ENCODE measurements at regions not wholly inside any gene's neighbourhood (a gene's known extent, or its start where the extent isn't known, plus 50 kb on each side); places are given as distances from the start of the nearest gene placed in this dataset.

DNA sequence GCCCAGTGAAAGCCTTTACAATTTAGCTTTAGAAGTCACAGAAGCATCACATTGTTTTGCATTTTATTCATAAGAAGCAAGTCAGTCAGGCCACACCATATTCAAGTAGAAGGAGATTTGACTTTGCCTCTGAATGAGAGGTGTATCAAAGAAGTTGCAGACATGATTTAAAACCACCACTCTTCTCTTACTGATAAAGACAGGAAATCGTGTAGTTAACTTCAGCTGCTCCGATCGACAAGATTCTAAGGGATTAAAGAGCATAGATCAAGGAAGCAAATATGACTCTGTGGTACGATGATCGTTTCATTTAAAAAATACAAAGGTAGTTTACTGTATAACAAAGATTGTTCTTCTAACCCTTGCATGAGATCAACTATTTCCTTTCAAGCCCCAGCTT is 328.0 kb upstream of the PPP1R2C start:
- no peak for TF ChIP-seq CTCF (IDR thresholded peaks at IDR 0.05)
- no peaks in the 10 kb centered on the region for H3K4me1 ChIP-seq
- intact Hi-C loops (cut with DNase I), result no loop called here
- H3K36me3 ChIP-seq (ENCODE audit: insufficient read depth in 1 of 2, low read depth in 1 of 2), result no peaks in the 10 kb centered on the region
- no peak for DNase-seq
- peaks cover 0 to 19% (median 0%) of the 10 kb centered on the region in 3 donors for H3K27me3 ChIP-seq (ENCODE audit: insufficient read depth in 3 of 3, low read length in 2 of 3)
- no peak for ATAC-seq
- no peak overlapping the region for H3K27ac ChIP-seq
- 76 to 87% (median 85%) methylated on average over 5 of the region's 5 CpGs for WGBS, 3 donors
- H3K4me3 ChIP-seq, result no peak overlapping the region
- no peaks in the 10 kb centered on the region for H3K9me3 ChIP-seq

- DNase-seq, result no peak
- Histone ChIP-seq H3K36me3 (ENCODE audit: insufficient read depth in 1 of 2, low read depth in 1 of 2) (no peaks in the 10 kb centered on the region), H3K9me3 (no peaks in the 10 kb centered on the region), H3K4me1 (no peaks in the 10 kb centered on the region), H3K27ac (no peak overlapping the region), H3K27me3 (ENCODE audit: insufficient read depth in 3 of 3, low read length in 2 of 3) (peaks cover 0 to 23% (median 0%) of the 10 kb centered on the region in 3 donors), H3K4me3 (no peak overlapping the region)
- intact Hi-C loops (cut with DNase I), result no loop called here
- ATAC-seq, result no peak
- WGBS, 3 donors, result 26 to 54% (median 45%) methylated on average over 2 of the region's 2 CpGs
- TF ChIP-seq CTCF (IDR thresholded peaks at IDR 0.05), result no peak
These were observed 330.9 kb upstream of the PPP1R2C start for GRCh38 chrX:43108828-43109227.

- Histone ChIP-seq H3K4me1 (no peaks in the 10 kb centered on the region), H3K4me3 (no peak overlapping the region), H3K9me3 (no peaks in the 10 kb centered on the region), H3K27ac (no peak overlapping the region), H3K27me3 (ENCODE audit: insufficient read depth in 3 of 3, low read length in 2 of 3) (peaks cover 0 to 5% (median 0%) of the 10 kb centered on the region in 3 donors), H3K36me3 (ENCODE audit: insufficient read depth in 1 of 2, low read depth in 1 of 2) (no peaks in the 10 kb centered on the region)
- TF ChIP-seq CTCF (IDR thresholded peaks at IDR 0.05), result no peak
- intact Hi-C loops (cut with DNase I), result no loop called here
- DNase-seq (no peak), ATAC-seq (no peak)
- 77 to 91% (median 85%) methylated on average over 1 of the region's 1 CpG for WGBS, 3 donors
These were observed 343.7 kb upstream of the PPP1R2C start for GRCh38 chrX:43121637-43122036.

DNA sequence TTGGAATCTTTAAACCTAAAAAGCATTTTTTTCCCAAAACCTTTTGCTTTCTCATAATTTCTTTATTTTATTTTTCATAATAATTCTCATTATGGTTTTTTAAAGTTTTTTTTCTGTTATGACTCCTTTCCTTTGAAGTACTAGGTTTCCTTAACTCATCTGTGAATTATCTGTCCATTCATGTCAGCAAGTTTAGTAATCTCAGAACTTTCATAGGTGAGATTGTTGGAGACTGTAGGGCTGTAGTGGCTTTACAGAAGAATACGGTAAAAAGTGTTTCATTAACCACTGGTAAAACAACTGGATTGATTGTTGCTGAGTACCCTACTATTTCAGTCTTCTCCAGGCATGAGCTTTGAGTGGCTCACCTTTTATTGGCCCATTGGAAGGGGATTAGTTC is 361.7 kb upstream of the PPP1R2C start:
- Histone ChIP-seq H3K27me3 (ENCODE audit: insufficient read depth in 3 of 3, low read length in 2 of 3) (peaks cover 0 to 5% (median 0%) of the 10 kb centered on the region in 3 donors), H3K27ac (no peak overlapping the region), H3K4me3 (no peak overlapping the region), H3K9me3 (no peaks in the 10 kb centered on the region), H3K4me1 (no peaks in the 10 kb centered on the region), H3K36me3 (ENCODE audit: insufficient read depth in 1 of 2, low read depth in 1 of 2) (no peaks in the 10 kb centered on the region)
- TF ChIP-seq CTCF (IDR thresholded peaks at IDR 0.05), result no peak
- DNase-seq (no peak), ATAC-seq (no peak)
- 88 to 98% (median 92%) methylated on average over 1 of the region's 1 CpG for WGBS, 3 donors
- intact Hi-C loops (cut with DNase I), result no loop called here

DNA sequence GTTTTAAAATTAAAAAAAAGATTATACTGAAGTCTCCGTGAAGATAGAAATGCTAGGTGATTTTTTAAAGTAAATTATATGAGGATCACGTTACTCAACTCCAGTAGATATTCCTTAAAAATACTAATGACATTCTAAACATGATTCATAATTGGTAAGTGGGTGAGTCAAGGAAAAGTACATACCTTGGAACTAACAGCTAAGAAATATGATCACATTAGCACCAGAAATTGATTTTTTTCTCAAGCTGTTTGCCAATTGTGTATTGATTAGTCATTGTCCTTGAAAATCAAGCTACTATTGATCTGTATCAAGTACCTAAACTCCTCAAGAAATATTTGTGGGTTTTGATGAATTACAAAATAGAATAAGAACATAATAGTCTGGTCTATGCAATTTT is 362.6 kb upstream of the PPP1R2C start:
- Histone ChIP-seq H3K4me3 (no peak overlapping the region), H3K4me1 (no peaks in the 10 kb centered on the region), H3K36me3 (ENCODE audit: insufficient read depth in 1 of 2, low read depth in 1 of 2) (no peaks in the 10 kb centered on the region), H3K27me3 (ENCODE audit: insufficient read depth in 3 of 3, low read length in 2 of 3) (no peaks in the 10 kb centered on the region), H3K9me3 (no peaks in the 10 kb centered on the region), H3K27ac (no peak overlapping the region)
- WGBS, 3 donors, result 67 to 88% (median 81%) methylated on average over 2 of the region's 2 CpGs
- ATAC-seq (no peak), DNase-seq (no peak)
- intact Hi-C loops (cut with DNase I), result no loop called here
- TF ChIP-seq CTCF (IDR thresholded peaks at IDR 0.05), result no peak
